Activated CD4-positive, alpha-beta T cell treated with anti-CD3 and anti-CD28 coated beads, Interleukin-10, Interleukin-2, amounts not matched to agents 100 ng/mL and 50 ng/mL, durations not matched to agents 16 hours and 8 hours (primary cell): ENCODE measurements at regions not wholly inside any gene's neighbourhood (a gene's known extent, or its start where the extent isn't known, plus 50 kb on each side); places are given as distances from the start of the nearest gene placed in this dataset.

ENCODE experiments used
- DNase-seq: peaks from one replicate; pipeline ENCODE4 v3.0.0-alpha.2; 2020

GRCh38 chr11:105229257-105229656 is 89.7 kb upstream of the CARD18 start:
- DNase-seq, result no peak

- DNase-seq, result no peak
Observed at GRCh38 chr11:105227363-105227762, 87.8 kb upstream of the CARD18 start.

GRCh38 chr11:105226766-105227165 is 87.2 kb upstream of the CARD18 start:
- DNase-seq, result no peak

- DNase-seq, result no peak
Observed at GRCh38 chr11:105226091-105226490, 86.5 kb upstream of the CARD18 start.

GRCh38 chr11:105224482-105225253 is 85.1 kb upstream of the CARD18 start:
- DNase-seq, result no peak

- DNase-seq, result no peak
Observed at GRCh38 chr11:105220121-105220520, 80.6 kb upstream of the CARD18 start.

- no peak for DNase-seq
Observed at GRCh38 chr11:105219670-105220069, 80.1 kb upstream of the CARD18 start.

GRCh38 chr11:105219269-105219668 is 79.7 kb upstream of the CARD18 start:
- no peak for DNase-seq

- DNase-seq, result no peak
Observed at GRCh38 chr11:105215528-105215927, 76.0 kb upstream of the CARD18 start.

- DNase-seq, result no peak
Observed at GRCh38 chr11:105211806-105212554, 72.4 kb upstream of the CARD18 start.

- DNase-seq, result no peak
Observed at GRCh38 chr11:105208019-105208418, 68.5 kb upstream of the CARD18 start.

GRCh38 chr11:105206633-105207032 is 67.1 kb upstream of the CARD18 start:
- DNase-seq, result no peak

- DNase-seq, result no peak
Observed at GRCh38 chr11:105204636-105205035, 65.1 kb upstream of the CARD18 start.

- DNase-seq, result no peak
Observed at GRCh38 chr11:105203569-105204240, 64.1 kb upstream of the CARD18 start.

- peak; percentile 35 for DNase-seq
Observed at GRCh38 chr11:105202844-105203548, 63.4 kb upstream of the CARD18 start.

GRCh38 chr11:105202422-105202821 is 62.9 kb upstream of the CARD18 start:
- DNase-seq, result peak; percentile 8

- no peak for DNase-seq
Observed at GRCh38 chr11:105201166-105201565, 61.6 kb upstream of the CARD18 start.

- no peak for DNase-seq
Observed at GRCh38 chr11:105197071-105197815, 57.7 kb upstream of the CARD18 start.

- DNase-seq, result no peak
Observed at GRCh38 chr11:105193260-105193659, 53.7 kb upstream of the CARD18 start.

- no peak for DNase-seq
Observed at GRCh38 chr11:105192115-105192514, 52.5 kb upstream of the CARD18 start.

GRCh38 chr11:105189581-105189980 is 50.0 kb upstream of the CARD18 start:
- no peak for DNase-seq
